HFF-Myc (cell line): ENCODE measurements at regions not wholly inside any gene's neighbourhood (a gene's known extent, or its start where the extent isn't known, plus 50 kb on each side); places are given as distances from the start of the nearest gene placed in this dataset.

Experiments
- DNase-seq: peaks from one replicate; pipeline ENCODE4 v3.0.0-alpha.2; 2011; ENCODE audit warnings: low read depth; ENCODE audit errors: extremely low read depth
- H3K4me3 ChIP-seq: replicated peaks from 2 replicates; pipeline ENCODE4 v1.5.1; 2011; ENCODE audit warnings: low read depth, mild to moderate bottlenecking, control low read depth, low read length
- TF ChIP-seq, protein P1 (sequence below): IDR thresholded peaks from 2 replicates; pipeline ENCODE4 v1.5.1; 2012; ENCODE audit warnings: mild to moderate bottlenecking, low read depth, low read length, control low read depth; ENCODE audit errors: missing control alignments

DNA sequence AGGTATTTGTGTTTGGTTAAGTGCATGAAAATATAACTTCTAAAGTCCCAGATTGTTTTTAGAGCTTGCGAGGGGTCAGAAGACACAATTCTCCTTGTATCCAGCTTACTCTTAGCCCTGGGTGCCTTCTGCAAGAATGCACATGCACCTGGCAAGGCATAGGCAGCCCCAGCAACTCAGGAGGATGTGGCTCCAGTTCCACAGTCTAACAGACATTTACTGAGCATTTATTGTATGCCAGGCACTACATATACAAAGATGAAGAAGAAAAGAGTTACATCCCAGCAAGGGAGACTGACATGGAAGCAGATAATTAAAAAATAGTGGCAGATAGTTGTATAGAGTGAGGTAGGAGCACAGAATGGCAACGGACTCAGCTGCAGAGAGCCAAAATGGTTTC lies 101.1 kb upstream of the FRY start:
- DNase-seq: no peak
- H3K4me3 ChIP-seq: no peak overlapping the region
- TF ChIP-seq, protein P1, sequence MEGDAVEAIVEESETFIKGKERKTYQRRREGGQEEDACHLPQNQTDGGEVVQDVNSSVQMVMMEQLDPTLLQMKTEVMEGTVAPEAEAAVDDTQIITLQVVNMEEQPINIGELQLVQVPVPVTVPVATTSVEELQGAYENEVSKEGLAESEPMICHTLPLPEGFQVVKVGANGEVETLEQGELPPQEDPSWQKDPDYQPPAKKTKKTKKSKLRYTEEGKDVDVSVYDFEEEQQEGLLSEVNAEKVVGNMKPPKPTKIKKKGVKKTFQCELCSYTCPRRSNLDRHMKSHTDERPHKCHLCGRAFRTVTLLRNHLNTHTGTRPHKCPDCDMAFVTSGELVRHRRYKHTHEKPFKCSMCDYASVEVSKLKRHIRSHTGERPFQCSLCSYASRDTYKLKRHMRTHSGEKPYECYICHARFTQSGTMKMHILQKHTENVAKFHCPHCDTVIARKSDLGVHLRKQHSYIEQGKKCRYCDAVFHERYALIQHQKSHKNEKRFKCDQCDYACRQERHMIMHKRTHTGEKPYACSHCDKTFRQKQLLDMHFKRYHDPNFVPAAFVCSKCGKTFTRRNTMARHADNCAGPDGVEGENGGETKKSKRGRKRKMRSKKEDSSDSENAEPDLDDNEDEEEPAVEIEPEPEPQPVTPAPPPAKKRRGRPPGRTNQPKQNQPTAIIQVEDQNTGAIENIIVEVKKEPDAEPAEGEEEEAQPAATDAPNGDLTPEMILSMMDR: no peak

DNA sequence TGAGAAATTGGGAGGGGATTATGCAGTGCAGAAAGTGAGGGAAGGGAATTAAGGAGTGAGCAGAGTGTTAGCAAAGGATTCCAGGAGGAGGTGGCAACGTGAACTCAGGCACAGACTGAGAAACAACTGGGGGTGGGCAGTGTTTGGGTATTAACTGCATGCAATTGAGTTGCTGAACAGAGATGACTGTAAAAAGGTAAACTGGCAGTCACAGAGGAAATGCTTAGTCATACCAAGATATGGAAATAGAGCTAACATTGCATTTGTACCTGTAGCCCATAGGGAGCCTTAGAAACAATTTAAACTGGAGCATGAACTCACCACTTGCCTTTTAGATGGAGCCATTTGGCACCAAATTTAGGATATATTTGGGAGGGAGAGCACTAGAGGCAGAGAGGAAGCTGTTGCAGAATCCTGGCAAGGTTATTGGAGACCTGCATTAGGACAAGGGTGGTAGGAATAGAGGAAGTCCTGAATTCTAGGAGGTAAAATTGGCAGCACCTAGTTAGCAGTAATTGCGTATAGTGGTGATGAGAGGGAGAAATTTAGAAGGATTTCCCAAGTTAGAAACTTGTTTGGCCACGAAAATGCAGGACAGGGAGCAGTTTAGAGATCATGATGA lies 100.6 kb upstream of the FRY start:
- TF ChIP-seq, protein P1: no peak
- no peak overlapping the region for H3K4me3 ChIP-seq
- no peak for DNase-seq

DNA sequence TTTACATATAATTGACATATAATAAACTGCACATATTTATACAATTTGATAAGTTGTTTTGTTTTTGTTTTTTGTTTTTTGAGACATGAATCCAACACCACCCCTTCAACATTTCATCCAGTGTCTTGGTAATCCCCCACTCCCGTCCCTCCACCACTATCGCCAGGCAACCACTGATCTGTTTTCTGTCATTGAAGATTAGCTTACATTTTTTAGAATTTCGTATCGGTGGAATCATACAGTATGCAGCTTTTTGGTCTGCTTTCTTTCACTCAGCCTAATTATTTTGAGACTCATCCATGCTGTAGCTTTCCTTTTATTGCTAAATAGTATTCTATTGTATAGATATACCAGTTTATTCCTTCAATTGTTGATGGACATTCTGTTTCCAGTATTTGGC lies 94.1 kb upstream of the FRY start:
- no peak overlapping the region for H3K4me3 ChIP-seq
- TF ChIP-seq, protein P1: no peak
- no peak for DNase-seq

DNA sequence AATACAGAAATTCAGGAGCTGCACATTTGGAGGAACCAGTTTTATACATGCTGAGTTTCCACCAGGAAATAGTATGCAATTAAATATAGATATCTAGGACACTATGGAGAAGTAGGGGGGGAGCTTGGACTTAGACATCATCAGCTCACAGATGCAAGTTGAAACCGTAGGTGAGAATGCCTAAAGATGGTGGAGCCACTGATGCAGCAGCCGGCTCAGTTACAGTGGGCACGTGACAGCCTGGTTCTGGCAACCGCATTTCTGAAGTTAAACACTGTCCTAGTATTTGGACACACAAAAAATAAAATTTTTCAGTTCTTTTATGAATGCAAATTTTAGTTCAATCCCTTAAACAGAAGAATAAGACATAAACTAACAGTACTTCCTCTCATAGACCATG lies 91.5 kb upstream of the FRY start:
- DNase-seq: no peak
- TF ChIP-seq, protein P1: no peak
- no peak overlapping the region for H3K4me3 ChIP-seq

DNA sequence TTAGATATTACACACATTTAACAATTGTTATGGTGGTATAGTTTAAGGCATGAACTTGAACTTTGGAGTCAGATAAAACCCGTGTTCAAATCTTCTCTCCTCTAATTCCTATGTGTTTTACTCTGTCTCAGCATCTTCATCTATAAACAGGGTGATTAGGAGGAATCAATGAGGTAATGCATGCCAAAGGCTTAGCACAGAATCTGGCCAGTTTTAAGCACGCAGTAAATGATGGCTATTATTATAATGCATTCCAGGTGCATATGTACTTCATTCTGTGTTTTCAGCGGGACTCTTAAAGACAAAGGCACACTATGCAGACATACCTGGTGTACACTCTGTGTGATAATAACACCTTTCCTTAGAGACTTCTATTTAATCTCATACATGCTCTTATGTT lies 88.0 kb upstream of the FRY start:
- no peak overlapping the region for H3K4me3 ChIP-seq
- TF ChIP-seq, protein P1: no peak
- peak; percentile 22 for DNase-seq

DNA sequence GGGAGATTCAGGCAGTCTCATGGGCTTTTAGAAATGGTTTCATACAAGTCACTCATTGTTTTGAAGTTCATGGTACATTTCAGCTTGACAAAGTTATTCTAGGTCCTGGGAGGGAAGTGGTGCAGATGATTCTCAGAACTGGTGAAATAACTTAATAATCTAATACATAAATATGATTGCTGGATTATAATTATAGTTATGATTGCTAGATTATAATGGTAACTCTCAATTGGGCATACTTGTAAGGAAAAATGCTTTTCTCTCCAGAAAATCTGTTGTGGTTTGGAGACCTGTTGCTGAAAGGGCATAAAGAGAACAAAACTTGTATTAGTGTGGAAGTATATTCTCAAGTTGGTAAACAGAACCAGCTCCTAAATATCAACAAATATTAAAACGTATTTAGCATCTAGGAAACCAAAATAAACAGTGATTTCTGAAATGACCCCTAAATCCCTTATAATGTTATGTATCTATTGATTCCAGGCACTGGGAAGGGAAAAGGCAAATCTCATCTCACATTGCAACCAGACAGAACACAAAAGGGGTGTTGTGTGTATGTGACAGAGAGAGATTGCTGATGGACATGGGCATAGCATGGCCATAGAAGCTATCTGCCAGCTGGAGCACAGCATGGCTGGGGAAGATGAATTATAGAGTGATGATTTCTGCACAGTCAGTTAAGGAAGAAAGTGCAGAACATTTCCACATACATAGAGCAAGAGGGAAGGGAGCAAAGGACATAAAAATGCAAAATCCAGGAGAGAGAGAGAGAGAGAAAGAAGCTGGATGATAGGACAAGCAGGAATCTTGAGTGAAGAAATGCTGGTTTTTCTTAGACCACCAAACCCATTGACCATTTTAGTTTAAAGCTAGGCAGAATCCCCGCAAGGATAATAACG lies 87.1 kb upstream of the FRY start:
- TF ChIP-seq, protein P1: no peak
- DNase-seq: no peak
- H3K4me3 ChIP-seq: no peak overlapping the region
